GM23338 (cell line): ENCODE measurements at regions not wholly inside any gene's neighbourhood (a gene's known extent, or its start where the extent isn't known, plus 50 kb on each side); places are given as distances from the start of the nearest gene placed in this dataset.

Experiments
- ATAC-seq: fragments of 200-7000 bp; cut with Tn5 transposase; 3 replicates; pipeline ENCODE4 v1.9.1; 2020
- DNase-seq: peaks from one replicate; pipeline ENCODE4 v3.0.0-alpha.2; 2015; ENCODE audit warnings: low spot score
- H2AFZ ChIP-seq: fragments of 200-600 bp; sonication (generic); 2 replicates; pipeline ENCODE4 v1.8.0; 2016; ENCODE audit warnings: antibody characterized with exemption, mild to moderate bottlenecking, moderate library complexity
- H3F3A ChIP-seq: fragments of 200-600 bp; sonication (generic); replicated peaks from 2 replicates; pipeline ENCODE4 v1.8.0; 2017; ENCODE audit warnings: antibody characterized with exemption, mixed run types, low read depth
- H3K27ac ChIP-seq: fragments of 200-600 bp; sonication (generic); 2 replicates; pipeline ENCODE4 v1.6.1; 2016; ENCODE audit warnings: low read depth
- H3K27me3 ChIP-seq: fragments of 200-600 bp; sonication (generic); 2 replicates; pipeline ENCODE4 v1.8.0; 2016; ENCODE audit warnings: mild to moderate bottlenecking, mixed run types, moderate library complexity; ENCODE audit not compliant: insufficient read depth
- H3K36me3 ChIP-seq: fragments of 200-600 bp; sonication (generic); 2 replicates; pipeline ENCODE4 v1.8.0; 2016; ENCODE audit warnings: mild to moderate bottlenecking; ENCODE audit not compliant: insufficient read depth
- H3K4me1 ChIP-seq: fragments of 200-600 bp; sonication (generic); 2 replicates; pipeline ENCODE4 v1.8.0; 2016; ENCODE audit warnings: mild to moderate bottlenecking, moderate library complexity; ENCODE audit not compliant: insufficient read depth
- H3K4me2 ChIP-seq: fragments of 200-600 bp; sonication (generic); 2 replicates; pipeline ENCODE4 v1.7.1; 2017; ENCODE audit warnings: mixed run types
- H3K4me3 ChIP-seq: fragments of 200-600 bp; sonication (generic); 2 replicates; pipeline ENCODE4 v1.6.1; 2016; ENCODE audit warnings: mixed run types
- H3K79me2 ChIP-seq: fragments of 200-600 bp; sonication (generic); replicated peaks from 2 replicates; pipeline ENCODE4 v1.8.0; 2017; ENCODE audit warnings: mild to moderate bottlenecking; ENCODE audit not compliant: insufficient read depth
- H3K9me2 ChIP-seq: fragments of 200-600 bp; sonication (generic); 2 replicates; pipeline ENCODE4 v1.8.0; 2017; ENCODE audit not compliant: insufficient read depth
- H4K20me1 ChIP-seq: fragments of 200-600 bp; sonication (generic); replicated peaks from 2 replicates; pipeline ENCODE4 v1.8.0; 2017; ENCODE audit warnings: mild to moderate bottlenecking; ENCODE audit not compliant: insufficient read depth
- H3K27ac Mint-ChIP-seq: 2 replicates; pipeline ENCODE4 v1.8.0; 2020; ENCODE audit warnings: inconsistent platforms, mild to moderate bottlenecking, moderate library complexity, mixed read lengths
- H3K27me3 Mint-ChIP-seq: 3 replicates; pipeline ENCODE4 v1.8.0; 2022; ENCODE audit warnings: low read depth, mild to moderate bottlenecking, moderate library complexity, mixed read lengths, inconsistent platforms; ENCODE audit not compliant: insufficient read depth, poor library complexity
- H3K36me3 Mint-ChIP-seq: 3 replicates; pipeline ENCODE4 v1.8.0; 2021; ENCODE audit warnings: low read depth, mild to moderate bottlenecking, inconsistent platforms, moderate library complexity, mixed read lengths
- H3K4me1 Mint-ChIP-seq: 3 replicates; pipeline ENCODE4 v1.8.0; 2020; ENCODE audit warnings: mild to moderate bottlenecking, inconsistent platforms, mixed read lengths
- H3K4me3 Mint-ChIP-seq: 3 replicates; pipeline ENCODE4 v1.8.0; 2021; ENCODE audit warnings: moderate library complexity, mild to moderate bottlenecking, inconsistent platforms, mixed read lengths
- H3K9me3 Mint-ChIP-seq: 3 replicates; pipeline ENCODE4 v1.8.0; 2020; ENCODE audit warnings: moderate library complexity, mild to moderate bottlenecking, inconsistent platforms, mixed read lengths
- CREB1 ChIP-seq: fragments of 250-450 bp; sonication (Bioruptor Pico); IDR thresholded peaks from 2 replicates; pipeline ENCODE4 v1.5.0; 2020; ENCODE audit warnings: low read depth, mild to moderate bottlenecking, moderate library complexity
- CTCF ChIP-seq, 2 experiments: fragments of 200-600 bp in 1 of 2; sonication (generic) in 1 of 2; conservative IDR thresholded peaks; 2 replicates each; pipeline versions ENCODE4 v1.5.1 to v1.6.1; 2016 to 2017; ENCODE audit warnings: antibody characterized with exemption in 2 of 2, low read depth in 2 of 2, mild to moderate bottlenecking in 2 of 2, moderate library complexity in 1 of 2
- JUNB ChIP-seq: IDR thresholded peaks from one replicate; pipeline ENCODE4 v1.6.1; 2016; ENCODE audit warnings: antibody characterized with exemption; ENCODE audit not compliant: unreplicated experiment
- REST ChIP-seq: IDR thresholded peaks from one replicate; pipeline ENCODE4 v1.6.1; 2018; ENCODE audit warnings: antibody characterized with exemption; ENCODE audit not compliant: unreplicated experiment
- ZNF114 ChIP-seq: fragments of 250-450 bp; sonication (Bioruptor Pico); IDR thresholded peaks from 2 replicates; pipeline ENCODE4 v1.5.0; 2020; ENCODE audit warnings: mild to moderate bottlenecking, moderate library complexity
- ZNF462 ChIP-seq: fragments of 250-450 bp; sonication (Bioruptor Pico); IDR thresholded peaks from 2 replicates; pipeline ENCODE4 v1.5.0; 2020; ENCODE audit warnings: mild to moderate bottlenecking, moderate library complexity

GRCh38 chr6:3984494-3984893, 94.4 kb downstream of the FAM217A start (continued):
- TF ChIP-seq ZNF462 (no peak), CREB1 (CRISPR knock-in tag) (no peak), JUNB (no peak)

- H3K27ac Mint-ChIP-seq, result no peak overlapping the region; the same call in 1 of the 2 replicates
- Histone ChIP-seq H3K27ac (no peak overlapping the region), H4K20me1 (no peaks in the 10 kb centered on the region), H3F3A (no peaks in the 10 kb centered on the region), H3K4me1 (peaks cover 35% of the 10 kb centered on the region), H3K36me3 (no peaks in the 10 kb centered on the region; the same call in 1 of the 2 replicates), H3K4me2 (peak overlapping the region; percentile 64; the same call in 1 of the 2 replicates), H3K4me3 (no peak overlapping the region), H3K27me3 (no peaks in the 10 kb centered on the region), H3K79me2 (no peaks in the 10 kb centered on the region), H3K9me2 (no peaks in the 10 kb centered on the region), H2AFZ (no peak overlapping the region)
- H3K4me1 Mint-ChIP-seq, result peaks cover 34% of the 10 kb centered on the region
- H3K27me3 Mint-ChIP-seq, result peaks cover 4% of the 10 kb centered on the region
- H3K9me3 Mint-ChIP-seq, result no peaks in the 10 kb centered on the region; the same call in 2 of the 3 replicates
- peaks cover 16% of the 10 kb centered on the region for H3K36me3 Mint-ChIP-seq
- DNase-seq (no peak), ATAC-seq (no peak)
- no peak overlapping the region for H3K4me3 Mint-ChIP-seq
- TF ChIP-seq REST, result no peak
- no peak for TF ChIP-seq ZNF114
- TF ChIP-seq CTCF (conservative IDR thresholded peaks at IDR 0.05; ENCODE audit: low read depth in 2 of 2), result no peak
These were observed 92.7 kb downstream of the FAM217A start for GRCh38 chr6:3986241-3986640.
